Neural cell (in vitro differentiated cells): ENCODE measurements at regions not wholly inside any gene's neighbourhood (a gene's known extent, or its start where the extent isn't known, plus 50 kb on each side); places are given as distances from the start of the nearest gene placed in this dataset.

Source experiments
- H2AFZ ChIP-seq: fragments of 200-600, 300-800 bp; sonication (generic), shearing (Covaris generic); 2 replicates; pipeline ENCODE4 v1.6.0; 2014; ENCODE audit warnings: low read depth, mild to moderate bottlenecking, antibody characterized with exemption, low read length, moderate library complexity
- H3F3A ChIP-seq: fragments of 200-600 bp; shearing (Covaris generic); 2 replicates; pipeline ENCODE4 v1.6.1; 2016; ENCODE audit warnings: mild to moderate bottlenecking, moderate library complexity, mixed read lengths, antibody characterized with exemption, low read length; ENCODE audit not compliant: insufficient read depth, poor library complexity, severe bottlenecking
- H3K27ac ChIP-seq: fragments of 200-600, 300-800 bp; sonication (generic), shearing (Covaris generic); 2 replicates; pipeline ENCODE4 v1.5.1; 2014; ENCODE audit warnings: mild to moderate bottlenecking, low read length, moderate library complexity
- H3K27me3 ChIP-seq: fragments of 300-800, 200-600 bp; sonication (generic), shearing (Covaris generic); 2 replicates; pipeline ENCODE4 v1.6.0; 2014; ENCODE audit warnings: mild to moderate bottlenecking, low read depth, low read length, moderate library complexity; ENCODE audit not compliant: insufficient read depth
- H3K36me3 ChIP-seq: fragments of 300-800, 200-600 bp; sonication (generic), shearing (Covaris generic); 2 replicates; pipeline ENCODE4 v1.5.1; 2014; ENCODE audit warnings: mild to moderate bottlenecking, antibody characterized with exemption, low read length, moderate library complexity; ENCODE audit not compliant: insufficient read depth
- H3K4me2 ChIP-seq: fragments of 300-800, 200-600 bp; sonication (generic), shearing (Covaris generic); 2 replicates; pipeline ENCODE4 v1.6.0; 2014; ENCODE audit warnings: mild to moderate bottlenecking, low read length
- H3K4me3 ChIP-seq: fragments of 300-800, 200-600 bp; sonication (generic), shearing (Covaris generic); 2 replicates; pipeline ENCODE4 v1.5.1; 2014; ENCODE audit warnings: mild to moderate bottlenecking, low read length, moderate library complexity
- H3K79me2 ChIP-seq: fragments of 200-600 bp; shearing (Covaris generic); replicated peaks from 2 replicates; pipeline ENCODE4 v1.6.0; 2014; ENCODE audit warnings: mild to moderate bottlenecking, low read length, moderate library complexity; ENCODE audit not compliant: insufficient read depth
- H3K9ac ChIP-seq: fragments of 300-800, 200-600 bp; sonication (generic), shearing (Covaris generic); 2 replicates; pipeline ENCODE4 v1.6.1; 2016; ENCODE audit warnings: mild to moderate bottlenecking, low read length, mixed read lengths
- H3K9me2 ChIP-seq: fragments of 200-600 bp; shearing (Covaris generic); 2 replicates; pipeline ENCODE4 v1.6.1; 2016; ENCODE audit warnings: mild to moderate bottlenecking, low read length, mixed read lengths; ENCODE audit not compliant: insufficient read depth
- H3K9me3 ChIP-seq: fragments of 200-600, 300-800 bp; sonication (generic), shearing (Covaris generic); 2 replicates; pipeline ENCODE4 v1.6.1; 2016; ENCODE audit warnings: mild to moderate bottlenecking, mixed run types, low read length, moderate library complexity, mixed read lengths
- H4K20me1 ChIP-seq: fragments of 200-600 bp; shearing (Covaris generic); 2 replicates; pipeline ENCODE4 v1.6.1; 2016; ENCODE audit warnings: mild to moderate bottlenecking, mixed run types; ENCODE audit not compliant: insufficient read depth
- EP300 ChIP-seq: fragments of 450-650 bp; conservative IDR thresholded peaks from 2 replicates; pipeline ENCODE4 v1.6.1; 2014; ENCODE audit warnings: antibody characterized with exemption, mild to moderate bottlenecking, moderate library complexity; ENCODE audit not compliant: poor library complexity, severe bottlenecking
- EZH2 ChIP-seq: fragments of 200-600, 300-800 bp; shearing (Covaris generic), sonication (generic); IDR thresholded peaks from 2 replicates; pipeline ENCODE4 v1.6.1; 2014; ENCODE audit warnings: antibody characterized with exemption, low read length, borderline replicate concordance, mild to moderate bottlenecking; ENCODE audit not compliant: insufficient read depth, poor library complexity, severe bottlenecking
- MXI1 ChIP-seq: fragments of 450-650 bp; conservative IDR thresholded peaks from 2 replicates; pipeline ENCODE4 v1.6.1; 2014; ENCODE audit warnings: antibody characterized with exemption, mild to moderate bottlenecking; ENCODE audit not compliant: poor library complexity, severe bottlenecking
- POLR2AphosphoS5 ChIP-seq: IDR thresholded peaks from 2 replicates; pipeline ENCODE4 v1.6.1; 2012
- RAD21 ChIP-seq: fragments of 450-650 bp; conservative IDR thresholded peaks from 2 replicates; pipeline ENCODE4 v1.6.1; 2014; ENCODE audit warnings: antibody characterized with exemption, mild to moderate bottlenecking, moderate library complexity
- SMC3 ChIP-seq: fragments of 450-650 bp; conservative IDR thresholded peaks from 2 replicates; pipeline ENCODE4 v1.6.1; 2014; ENCODE audit warnings: antibody characterized with exemption, mild to moderate bottlenecking, moderate library complexity; ENCODE audit not compliant: poor library complexity
- TAF1 ChIP-seq: IDR thresholded peaks from 2 replicates; pipeline ENCODE4 v1.6.1; 2012; ENCODE audit warnings: low read depth
- TF ChIP-seq, protein P1 (sequence below): IDR thresholded peaks from 2 replicates; pipeline ENCODE4 v1.6.1; 2012; ENCODE audit warnings: borderline replicate concordance
- TF ChIP-seq, protein P2 (sequence below): fragments of 450-650 bp; IDR thresholded peaks from 2 replicates; pipeline ENCODE4 v1.5.1; 2014; ENCODE audit warnings: antibody characterized with exemption, mild to moderate bottlenecking, moderate library complexity; ENCODE audit not compliant: poor library complexity, severe bottlenecking

DNA sequence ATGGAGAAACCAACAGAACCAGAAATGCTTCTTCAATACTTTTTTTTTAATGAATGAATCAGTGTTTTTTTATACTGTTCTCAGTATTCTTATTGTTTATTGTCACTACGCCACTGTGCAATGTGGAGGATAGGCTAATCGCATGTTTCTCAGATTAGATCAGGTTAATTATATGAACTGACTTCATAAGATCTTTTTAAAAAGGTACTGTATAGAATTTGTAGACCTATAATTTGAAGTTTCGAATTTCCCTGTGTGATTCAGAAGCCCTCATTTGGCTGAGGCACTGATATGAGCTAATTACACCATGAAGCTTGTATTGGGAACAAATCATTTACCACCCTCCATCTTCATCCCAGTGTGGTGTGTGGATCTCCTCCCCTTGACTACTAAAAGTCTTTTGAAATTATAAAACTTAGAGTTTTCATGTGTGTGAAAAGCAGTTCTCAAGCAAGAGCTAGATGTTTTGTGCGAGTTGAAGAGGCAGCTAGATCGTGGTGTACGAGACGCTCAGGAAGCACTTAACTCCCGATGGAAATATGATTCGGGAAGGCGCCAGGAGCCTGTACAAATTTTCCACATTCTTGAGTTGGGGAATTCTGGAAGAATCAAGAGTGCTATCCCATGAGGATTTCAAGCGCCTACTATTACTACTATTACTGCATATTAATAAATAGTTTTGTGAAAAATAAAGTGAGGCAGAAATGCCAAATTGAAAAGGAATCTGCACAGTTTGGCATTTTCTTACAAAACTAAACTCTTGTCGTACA is 52.1 kb upstream of the KCNE2 start:
- Histone ChIP-seq H3K27me3 (no peaks in the 10 kb centered on the region), H3F3A (no peaks in the 10 kb centered on the region), H3K9ac (no peak overlapping the region), H3K4me3 (no peak overlapping the region), H3K4me2 (no peak overlapping the region), H4K20me1 (no peaks in the 10 kb centered on the region), H2AFZ (no peak overlapping the region), H3K9me3 (no peaks in the 10 kb centered on the region), H3K79me2 (no peaks in the 10 kb centered on the region), H3K36me3 (no peaks in the 10 kb centered on the region), H3K9me2 (no peaks in the 10 kb centered on the region), H3K27ac (no peak overlapping the region)
- TF ChIP-seq TAF1 (no peak), SMC3 (no peak), MXI1 (no peak), EZH2 (no peak), EP300 (no peak), POLR2AphosphoS5 (no peak), RAD21 (no peak)
- TF ChIP-seq, protein P1, sequence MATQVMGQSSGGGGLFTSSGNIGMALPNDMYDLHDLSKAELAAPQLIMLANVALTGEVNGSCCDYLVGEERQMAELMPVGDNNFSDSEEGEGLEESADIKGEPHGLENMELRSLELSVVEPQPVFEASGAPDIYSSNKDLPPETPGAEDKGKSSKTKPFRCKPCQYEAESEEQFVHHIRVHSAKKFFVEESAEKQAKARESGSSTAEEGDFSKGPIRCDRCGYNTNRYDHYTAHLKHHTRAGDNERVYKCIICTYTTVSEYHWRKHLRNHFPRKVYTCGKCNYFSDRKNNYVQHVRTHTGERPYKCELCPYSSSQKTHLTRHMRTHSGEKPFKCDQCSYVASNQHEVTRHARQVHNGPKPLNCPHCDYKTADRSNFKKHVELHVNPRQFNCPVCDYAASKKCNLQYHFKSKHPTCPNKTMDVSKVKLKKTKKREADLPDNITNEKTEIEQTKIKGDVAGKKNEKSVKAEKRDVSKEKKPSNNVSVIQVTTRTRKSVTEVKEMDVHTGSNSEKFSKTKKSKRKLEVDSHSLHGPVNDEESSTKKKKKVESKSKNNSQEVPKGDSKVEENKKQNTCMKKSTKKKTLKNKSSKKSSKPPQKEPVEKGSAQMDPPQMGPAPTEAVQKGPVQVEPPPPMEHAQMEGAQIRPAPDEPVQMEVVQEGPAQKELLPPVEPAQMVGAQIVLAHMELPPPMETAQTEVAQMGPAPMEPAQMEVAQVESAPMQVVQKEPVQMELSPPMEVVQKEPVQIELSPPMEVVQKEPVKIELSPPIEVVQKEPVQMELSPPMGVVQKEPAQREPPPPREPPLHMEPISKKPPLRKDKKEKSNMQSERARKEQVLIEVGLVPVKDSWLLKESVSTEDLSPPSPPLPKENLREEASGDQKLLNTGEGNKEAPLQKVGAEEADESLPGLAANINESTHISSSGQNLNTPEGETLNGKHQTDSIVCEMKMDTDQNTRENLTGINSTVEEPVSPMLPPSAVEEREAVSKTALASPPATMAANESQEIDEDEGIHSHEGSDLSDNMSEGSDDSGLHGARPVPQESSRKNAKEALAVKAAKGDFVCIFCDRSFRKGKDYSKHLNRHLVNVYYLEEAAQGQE = no peak
- TF ChIP-seq, protein P2, sequence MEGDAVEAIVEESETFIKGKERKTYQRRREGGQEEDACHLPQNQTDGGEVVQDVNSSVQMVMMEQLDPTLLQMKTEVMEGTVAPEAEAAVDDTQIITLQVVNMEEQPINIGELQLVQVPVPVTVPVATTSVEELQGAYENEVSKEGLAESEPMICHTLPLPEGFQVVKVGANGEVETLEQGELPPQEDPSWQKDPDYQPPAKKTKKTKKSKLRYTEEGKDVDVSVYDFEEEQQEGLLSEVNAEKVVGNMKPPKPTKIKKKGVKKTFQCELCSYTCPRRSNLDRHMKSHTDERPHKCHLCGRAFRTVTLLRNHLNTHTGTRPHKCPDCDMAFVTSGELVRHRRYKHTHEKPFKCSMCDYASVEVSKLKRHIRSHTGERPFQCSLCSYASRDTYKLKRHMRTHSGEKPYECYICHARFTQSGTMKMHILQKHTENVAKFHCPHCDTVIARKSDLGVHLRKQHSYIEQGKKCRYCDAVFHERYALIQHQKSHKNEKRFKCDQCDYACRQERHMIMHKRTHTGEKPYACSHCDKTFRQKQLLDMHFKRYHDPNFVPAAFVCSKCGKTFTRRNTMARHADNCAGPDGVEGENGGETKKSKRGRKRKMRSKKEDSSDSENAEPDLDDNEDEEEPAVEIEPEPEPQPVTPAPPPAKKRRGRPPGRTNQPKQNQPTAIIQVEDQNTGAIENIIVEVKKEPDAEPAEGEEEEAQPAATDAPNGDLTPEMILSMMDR = no peak

DNA sequence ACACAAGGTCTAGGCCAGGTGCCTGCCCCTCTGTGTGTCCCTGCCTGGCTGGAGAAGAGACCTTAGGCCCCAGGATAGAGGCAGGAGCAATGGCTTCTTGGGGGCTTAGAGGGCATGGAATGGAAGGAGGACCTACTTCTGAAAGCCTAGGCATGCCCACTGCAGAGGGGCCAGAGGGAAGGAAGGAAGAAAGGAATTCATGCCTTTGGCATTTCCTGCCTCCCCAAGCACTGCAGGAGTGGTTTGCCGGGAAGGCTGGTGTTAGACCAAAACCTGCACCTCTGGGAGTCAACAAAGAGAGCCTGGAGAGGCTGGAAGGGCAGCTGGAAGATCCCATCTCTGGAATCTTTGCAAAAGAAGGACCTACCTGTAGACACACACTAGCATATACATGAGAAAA is 50.7 kb upstream of the KCNE2 start:
- H3K79me2 ChIP-seq = no peaks in the 10 kb centered on the region
- H3K4me2 ChIP-seq = no peak overlapping the region
- H3K9me2 ChIP-seq = no peaks in the 10 kb centered on the region
- H4K20me1 ChIP-seq = no peaks in the 10 kb centered on the region
- H3K9me3 ChIP-seq = no peaks in the 10 kb centered on the region
- no peak overlapping the region for H3K4me3 ChIP-seq
- H3K27me3 ChIP-seq = no peaks in the 10 kb centered on the region
- no peaks in the 10 kb centered on the region for H3K36me3 ChIP-seq
- H3K27ac ChIP-seq = no peak overlapping the region
- TF ChIP-seq POLR2AphosphoS5 (no peak), SMC3 (no peak), MXI1 (no peak), TAF1 (no peak), EP300 (no peak), EZH2 (no peak), RAD21 (no peak)
- TF ChIP-seq, protein P2 = no peak
- TF ChIP-seq, protein P1 = no peak
- H3F3A ChIP-seq = no peaks in the 10 kb centered on the region
- H2AFZ ChIP-seq = no peak overlapping the region
- H3K9ac ChIP-seq = no peak overlapping the region
